DMS53 treated with DMSO at 0.1 percent for 48 hours (cell line): ENCODE measurements at regions not wholly inside any gene's neighbourhood (a gene's known extent, or its start where the extent isn't known, plus 50 kb on each side); places are given as distances from the start of the nearest gene placed in this dataset.
"Not testable (repeated sequence)": the region's sequence is repeated elsewhere in the genome, so short reads cannot be mapped to it uniquely, and the experiment has no call there.

Source experiments
- DNase-seq: peaks from one replicate; lab custom pipeline; 2025; ENCODE audit not compliant: unreplicated experiment; lab: John Stamatoyannopoulos, UW

DNA sequence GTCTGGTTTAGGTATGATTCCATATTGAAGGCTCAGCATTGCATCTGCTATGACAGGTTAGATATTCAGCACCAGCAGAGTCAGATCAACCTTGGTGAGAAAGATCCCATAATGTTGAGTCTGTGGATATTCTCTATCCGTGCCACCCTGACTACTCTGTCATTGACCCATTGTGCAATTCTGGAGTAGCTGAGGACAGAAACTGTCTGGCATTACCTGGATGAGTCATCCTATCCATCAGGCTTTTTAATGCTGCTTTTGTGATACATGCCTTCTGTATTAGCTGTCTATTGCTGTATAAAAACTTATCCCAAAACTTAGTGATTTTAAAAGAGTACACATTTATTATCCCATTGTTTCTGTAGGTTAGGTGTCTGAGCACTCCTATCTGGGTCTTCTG lies 189.1 kb upstream of the FAT3 start:
- peak; percentile 64 for DNase-seq

DNA sequence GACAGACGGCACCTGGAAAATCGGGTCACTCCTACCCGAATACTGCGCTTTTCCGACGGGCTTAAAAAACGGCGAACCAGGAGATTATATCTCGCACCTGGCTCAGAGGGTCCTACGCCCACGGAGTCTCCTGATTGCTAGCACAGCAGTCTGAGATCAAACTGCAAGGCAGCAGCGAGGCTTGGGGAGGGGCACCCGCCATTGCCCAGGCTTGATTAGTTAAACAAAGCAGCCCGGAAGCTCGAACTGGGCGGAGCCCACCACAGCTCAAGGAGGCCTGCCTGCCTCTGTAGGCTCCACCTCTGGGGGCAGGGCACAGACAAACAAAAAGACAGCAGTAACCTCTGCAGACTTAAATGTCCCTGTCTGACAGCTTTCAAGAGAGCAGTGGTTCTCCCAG lies 197.5 kb upstream of the FAT3 start:
- DNase-seq, result not testable (repeated sequence)

DNA sequence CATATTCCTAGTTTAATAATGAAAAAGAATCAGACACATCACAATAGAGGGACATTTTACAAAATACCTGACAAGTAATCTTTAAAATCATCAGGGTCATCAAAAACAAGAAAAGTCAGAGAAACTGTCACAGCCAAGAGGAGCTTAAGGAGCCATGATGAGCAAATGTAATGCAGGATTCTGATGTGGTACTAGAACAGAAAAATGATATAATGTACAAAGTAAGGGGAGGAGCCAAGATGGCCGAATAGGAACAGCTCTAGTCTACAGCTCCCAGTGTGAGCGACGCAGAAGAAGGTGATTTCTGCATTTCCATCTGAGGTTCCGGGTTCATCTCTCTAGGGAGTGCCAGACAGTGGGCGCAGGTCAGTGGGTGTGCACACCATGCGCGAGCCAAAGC lies 198.0 kb upstream of the FAT3 start:
- DNase-seq, result no peak

DNA sequence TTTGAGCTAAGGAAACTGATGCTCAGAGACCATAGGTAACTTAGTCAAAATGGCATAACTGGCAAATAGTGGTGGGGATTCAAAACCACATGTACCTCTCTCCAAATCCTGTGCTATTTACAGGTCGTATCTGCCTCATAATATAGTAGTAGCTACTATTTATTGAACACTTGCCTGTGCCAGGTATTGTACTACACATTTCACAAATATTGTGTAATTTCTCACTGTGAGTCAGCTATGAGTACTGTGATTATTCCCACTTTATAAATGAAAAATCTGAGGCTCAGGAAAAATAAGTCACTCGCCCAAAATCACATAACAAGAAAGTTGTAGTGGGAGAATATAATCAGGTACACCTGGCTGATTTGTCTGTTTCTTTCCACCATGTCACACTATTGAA lies 199.8 kb upstream of the FAT3 start:
- no peak for DNase-seq

DNA sequence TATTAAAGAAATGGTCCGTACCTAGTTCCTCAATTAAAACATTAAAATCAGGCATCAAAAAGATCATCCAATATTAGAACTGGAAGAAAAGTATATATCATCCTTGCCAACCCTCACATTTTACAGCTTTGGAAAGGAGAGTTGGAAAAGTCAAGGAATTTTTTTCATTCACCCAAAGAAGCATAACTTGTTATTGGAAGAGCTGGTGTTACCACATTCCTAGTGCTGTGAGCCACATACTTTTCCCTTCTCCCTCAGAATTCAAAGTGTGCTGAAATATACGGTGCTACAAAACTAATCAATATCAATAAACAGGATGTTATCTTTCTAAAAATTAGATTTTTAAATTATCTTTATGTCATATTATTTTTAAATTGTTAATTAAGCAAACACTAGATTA lies 202.1 kb upstream of the FAT3 start:
- no peak for DNase-seq

DNA sequence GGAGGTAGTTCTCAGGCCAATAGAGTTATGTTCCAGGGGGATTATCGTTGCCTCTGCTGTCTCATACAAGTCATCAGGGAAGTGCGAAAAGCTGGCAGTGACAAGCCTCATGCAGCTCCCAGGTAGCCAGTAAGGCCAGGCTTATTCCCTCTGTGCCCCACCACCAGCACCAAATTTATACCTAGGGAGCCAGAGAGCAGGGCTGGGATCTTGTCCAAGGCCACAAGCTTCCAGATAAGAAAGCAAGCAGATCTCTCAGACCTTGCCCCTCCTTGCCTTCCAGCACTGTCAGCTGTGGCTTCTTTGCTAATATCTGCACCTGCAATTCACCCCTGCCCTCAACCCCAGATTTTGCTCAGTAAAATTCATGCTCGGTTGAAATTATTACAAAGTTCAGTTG lies 206.3 kb upstream of the FAT3 start:
- no peak for DNase-seq

DNA sequence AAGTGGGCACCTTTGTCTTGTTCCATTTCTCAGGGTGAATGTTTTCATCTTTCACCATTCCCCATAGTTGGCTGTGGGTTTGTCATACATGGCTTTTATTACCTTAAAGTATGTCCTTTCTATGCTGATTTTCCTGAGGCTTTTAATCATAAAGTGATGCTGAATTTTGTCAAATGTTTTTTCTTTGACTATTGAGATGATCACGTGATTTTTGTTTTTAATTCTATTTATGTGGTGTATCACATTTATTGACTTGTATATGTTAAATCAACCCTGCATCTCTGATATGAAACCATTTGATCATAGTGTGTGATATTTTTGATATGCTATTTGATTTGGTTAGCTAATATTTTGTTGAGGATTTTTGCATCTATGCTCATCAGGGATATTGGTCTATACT lies 216.4 kb upstream of the FAT3 start:
- no peak for DNase-seq

DNA sequence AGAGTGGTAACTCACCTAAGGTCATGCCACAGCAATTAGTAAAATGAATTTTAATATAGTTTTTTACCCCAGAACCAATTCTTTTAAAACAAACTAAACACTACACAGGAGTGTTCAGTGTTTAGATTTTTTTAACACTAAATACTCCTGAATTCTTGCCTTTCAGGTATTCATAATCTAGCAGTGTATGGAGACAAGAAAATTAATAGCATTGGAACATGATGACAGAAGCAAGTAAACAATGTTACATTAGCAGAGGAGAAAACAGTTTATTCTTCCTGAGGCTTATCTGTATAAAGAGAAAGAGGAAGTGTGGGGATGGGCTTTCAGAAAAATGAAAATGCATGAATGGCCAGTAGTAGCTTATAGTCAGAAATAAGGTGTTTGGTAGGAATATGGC lies 222.1 kb upstream of the FAT3 start:
- DNase-seq, result no peak

DNA sequence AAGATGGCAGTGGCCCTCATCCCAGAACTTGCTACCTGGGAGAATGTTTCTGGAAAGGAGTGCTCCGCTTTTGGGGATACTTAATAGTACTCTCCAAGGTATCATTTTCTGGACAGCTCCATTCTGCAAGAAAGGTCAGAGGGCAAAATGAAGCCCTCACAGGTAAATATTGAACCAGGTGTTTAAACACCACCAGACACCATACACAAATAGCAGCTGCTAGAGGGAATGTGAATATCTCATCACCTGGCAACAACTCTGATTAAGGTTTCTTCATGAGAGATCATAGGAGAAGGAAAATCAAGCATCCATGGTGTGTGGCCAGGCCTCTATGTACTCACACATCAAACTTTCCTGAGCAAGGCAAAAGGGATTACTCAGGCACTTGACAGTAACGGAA lies 226.1 kb upstream of the FAT3 start:
- DNase-seq, result peak; percentile 99

DNA sequence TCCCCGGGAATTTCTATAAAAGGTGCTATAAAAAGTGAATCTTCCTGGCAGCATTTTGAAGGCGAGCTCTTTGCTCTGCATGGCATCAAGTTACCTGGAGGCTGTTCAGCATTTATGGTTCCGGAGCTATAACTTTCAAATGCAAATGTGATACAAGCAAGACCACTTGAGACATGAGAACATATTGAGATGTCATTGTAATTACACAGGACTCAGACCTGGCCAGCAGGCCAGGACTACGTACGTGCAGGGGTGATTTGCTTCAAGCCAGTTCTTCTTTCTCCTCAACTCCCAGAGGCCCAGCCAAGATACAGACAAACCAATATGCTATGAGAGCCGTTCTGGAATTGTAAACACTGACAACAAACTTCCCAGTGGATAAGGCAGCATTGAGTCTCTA lies 227.4 kb upstream of the FAT3 start:
- peak; percentile 82 for DNase-seq

DNA sequence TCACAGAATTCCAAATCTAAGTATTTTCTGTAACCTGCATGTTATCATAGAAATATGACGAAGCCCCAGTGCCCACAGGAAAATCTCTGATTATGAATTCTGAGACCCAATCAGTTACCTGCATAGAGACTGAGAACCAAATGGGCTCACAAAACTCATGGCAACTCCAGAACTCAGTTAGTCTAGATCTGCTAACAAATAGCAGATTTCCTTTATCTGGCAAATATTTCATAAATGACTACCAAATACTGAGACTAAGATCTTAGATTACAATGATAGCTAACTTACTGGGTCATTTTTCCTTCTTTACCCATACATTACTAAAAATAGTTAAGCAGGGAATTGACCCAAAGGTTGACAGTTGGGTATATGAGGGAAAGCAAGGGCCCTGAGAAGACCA lies 228.1 kb upstream of the FAT3 start:
- no peak for DNase-seq

DNA sequence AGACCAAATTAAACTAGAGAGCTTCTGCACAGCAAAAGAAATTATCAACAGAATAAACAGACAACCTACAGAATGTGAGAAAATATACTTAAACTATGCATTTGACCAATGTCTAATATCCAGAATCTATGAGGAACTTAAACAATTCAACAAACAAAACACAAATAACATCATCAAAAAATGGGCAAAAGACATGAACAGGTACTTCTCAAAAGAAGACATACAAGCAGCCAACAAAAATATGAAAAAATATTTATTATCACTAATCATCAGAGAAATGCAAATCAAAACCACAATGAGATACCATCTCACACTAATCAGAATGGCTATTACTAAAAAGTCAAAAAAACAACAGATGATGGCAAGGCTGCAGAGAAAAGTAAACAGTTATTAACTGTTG lies 236.2 kb upstream of the FAT3 start:
- not testable (repeated sequence) for DNase-seq

DNA sequence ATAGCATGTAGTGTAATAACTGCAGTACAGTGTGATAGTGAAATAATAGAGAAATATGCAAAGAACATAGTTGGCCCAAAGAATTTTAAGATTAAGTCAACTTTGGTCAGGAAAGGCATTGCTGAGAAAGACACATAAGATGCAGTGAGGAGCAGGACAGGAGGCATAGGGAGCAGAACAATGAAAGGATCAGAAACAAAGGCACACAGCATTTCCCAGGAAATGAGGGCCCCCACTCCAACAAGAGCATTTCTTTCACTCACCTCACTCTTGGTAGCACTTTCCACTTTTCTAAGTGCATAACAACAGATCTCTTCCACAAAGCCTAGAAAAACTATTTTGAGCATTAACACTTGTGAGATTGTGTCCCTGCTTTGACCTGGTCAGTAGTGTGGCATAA lies 238.4 kb upstream of the FAT3 start:
- DNase-seq, result no peak

DNA sequence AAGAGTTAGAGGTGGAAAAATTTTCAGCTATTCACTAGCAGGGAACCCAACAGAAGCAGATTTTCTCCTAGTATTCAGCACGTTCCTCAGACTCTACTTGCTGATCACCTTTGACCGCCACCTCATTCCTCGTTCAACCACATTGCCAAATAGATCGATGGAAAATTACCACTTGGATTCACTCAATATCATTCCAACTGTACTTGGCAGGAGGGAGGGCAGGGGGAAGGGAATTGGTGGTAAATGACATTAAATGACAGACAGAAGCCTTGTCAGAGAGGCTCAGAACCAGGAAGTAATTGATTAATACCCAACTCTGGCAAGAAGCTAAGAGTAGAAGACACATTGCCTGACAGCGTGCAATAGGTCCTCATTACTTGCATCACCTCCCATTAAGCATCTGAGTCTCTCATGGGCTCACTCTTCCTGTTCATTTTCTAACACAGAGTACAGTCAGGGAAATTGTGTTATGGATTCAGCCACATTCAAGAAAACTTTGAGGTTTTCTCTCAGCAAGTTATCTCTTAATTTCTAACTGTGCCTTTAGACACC lies 240.5 kb upstream of the FAT3 start:
- DNase-seq, result no peak

DNA sequence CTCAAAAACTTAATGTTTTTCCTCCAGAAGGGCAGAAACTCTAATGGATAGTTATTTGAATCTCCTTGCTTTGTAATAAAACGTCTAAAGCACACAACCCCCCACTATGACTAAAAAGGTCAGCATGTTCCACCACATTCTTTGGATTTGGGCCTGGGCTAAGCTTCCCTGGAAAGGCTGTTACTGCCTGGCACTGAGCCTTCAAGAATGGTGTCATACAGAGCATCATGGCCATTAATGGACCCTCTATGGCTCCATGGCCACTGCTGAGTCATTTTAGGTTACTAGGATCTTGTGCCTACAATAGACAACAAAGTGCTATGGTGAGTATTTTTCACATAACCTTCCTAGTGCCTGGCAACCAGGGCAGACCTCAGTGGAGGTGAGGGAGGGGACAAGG lies 242.6 kb upstream of the FAT3 start:
- DNase-seq, result no peak

DNA sequence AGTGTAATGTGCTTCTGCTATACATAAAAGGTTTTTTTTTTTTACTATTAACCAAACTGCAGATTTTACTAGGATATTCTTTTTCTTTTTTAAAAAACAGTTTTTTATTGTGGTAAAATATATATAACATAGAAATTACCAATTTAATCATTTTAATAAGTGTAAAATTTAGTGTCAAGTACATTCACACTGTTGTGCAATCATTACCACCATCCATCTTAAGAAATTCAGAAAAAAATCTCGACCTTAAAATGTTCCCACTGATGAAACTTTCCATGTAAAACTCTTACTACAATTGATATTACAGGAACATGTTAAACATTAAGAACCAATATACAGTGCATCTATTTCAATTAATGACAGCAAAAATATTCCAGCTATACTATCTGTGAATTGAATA lies 244.8 kb upstream of the FAT3 start:
- DNase-seq, result no peak

DNA sequence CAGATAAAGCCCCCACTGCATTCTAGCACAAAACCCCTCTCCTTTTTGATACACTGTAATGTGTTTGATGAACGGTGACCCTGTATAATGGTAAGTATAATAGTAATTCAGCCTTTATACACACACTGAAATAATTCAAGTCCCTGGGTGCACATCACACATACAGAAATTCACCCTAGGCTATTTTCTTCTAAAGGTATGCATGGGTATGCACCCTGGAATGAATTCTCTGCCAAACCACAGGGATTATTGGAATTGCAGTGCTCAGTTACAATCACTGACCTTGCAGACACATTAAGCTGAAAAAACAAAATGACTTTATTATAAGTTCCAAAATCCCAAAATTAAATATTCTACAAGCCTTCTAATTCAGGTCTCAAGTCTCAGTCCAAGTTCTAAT lies 245.9 kb upstream of the FAT3 start:
- DNase-seq, result no peak

DNA sequence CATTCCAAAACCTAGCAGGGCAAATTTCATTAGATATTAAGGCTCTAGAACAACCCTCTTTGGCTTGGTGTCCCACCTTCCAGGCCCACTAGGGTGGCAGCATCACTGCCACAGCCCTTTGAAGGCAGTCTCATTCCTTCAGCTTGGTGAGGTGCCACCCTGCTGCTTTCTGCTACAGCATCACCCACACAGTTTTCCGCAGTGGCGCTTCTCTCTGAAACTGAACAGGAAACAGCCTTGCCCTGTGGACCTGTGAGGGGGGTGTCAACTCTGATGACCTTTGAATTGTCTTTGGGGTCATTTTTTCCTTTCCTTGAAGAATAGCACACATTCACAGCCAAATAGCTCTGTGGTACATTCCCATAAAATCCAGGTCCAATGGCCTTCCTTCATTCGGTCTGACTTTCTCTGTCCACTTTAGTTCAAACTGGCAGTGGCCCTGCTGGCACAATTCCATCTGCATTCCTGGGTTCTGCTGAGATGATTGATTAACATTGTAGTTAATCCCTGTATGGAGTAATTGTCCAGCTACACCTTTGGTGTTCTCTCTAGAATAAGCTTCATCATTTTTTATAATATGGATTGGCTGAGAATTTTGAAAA lies 251.9 kb upstream of the FAT3 start:
- no peak for DNase-seq

DNA sequence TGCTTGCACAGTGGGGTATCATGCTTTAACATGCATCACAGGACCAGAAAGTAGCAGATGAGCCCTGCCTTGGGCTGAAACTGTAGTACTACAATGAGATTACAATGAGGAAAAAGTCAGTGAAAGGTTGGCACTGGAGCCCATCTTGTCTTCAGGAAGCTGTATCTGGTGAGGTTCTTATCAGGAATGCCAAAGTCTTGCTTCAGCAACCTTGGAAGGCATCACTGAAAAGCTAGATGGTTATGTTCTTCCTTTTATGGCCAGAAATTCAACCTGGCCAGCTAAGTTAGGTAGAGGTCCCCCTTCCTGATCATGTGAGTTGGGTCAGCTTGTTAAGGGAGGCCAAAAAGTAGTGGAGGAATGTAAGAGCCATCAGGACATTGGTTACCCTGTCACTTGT lies 254.0 kb upstream of the FAT3 start:
- no peak for DNase-seq

DNA sequence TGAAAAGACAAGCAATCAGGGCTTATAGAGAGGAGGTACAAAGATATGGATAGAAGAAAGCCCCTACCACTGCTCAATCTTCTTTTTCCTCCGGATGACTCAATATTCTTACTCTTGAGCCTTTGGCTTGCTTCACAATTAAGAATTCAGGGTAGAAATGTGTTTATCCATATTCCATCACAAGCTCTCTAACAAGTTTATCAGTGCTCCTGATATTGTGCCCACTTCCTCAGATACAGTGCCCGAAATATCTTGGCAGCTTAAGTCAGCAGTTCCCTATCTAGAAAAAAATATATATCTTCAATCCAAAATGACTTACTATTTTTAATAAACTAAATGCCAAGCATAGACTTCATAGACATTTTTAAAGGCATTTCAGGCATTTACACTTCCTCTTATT lies 255.1 kb upstream of the FAT3 start:
- no peak for DNase-seq

DNA sequence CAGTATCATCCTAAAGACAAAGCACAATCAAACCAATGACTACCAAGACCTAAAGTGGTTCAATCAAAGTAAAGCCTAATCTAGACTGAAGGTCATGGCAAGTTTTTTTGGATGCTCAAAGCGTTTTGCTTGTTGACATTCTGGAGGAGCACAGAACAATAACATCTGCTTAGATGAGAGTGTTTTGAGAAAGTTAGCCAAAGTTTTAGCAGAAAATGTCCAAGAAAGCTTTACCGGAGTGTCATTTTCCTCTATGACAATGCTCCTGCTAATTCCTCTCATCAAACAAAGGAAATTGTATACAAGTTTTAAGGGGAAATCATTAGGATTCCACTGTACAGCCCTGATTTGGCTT lies 256.9 kb upstream of the FAT3 start:
- no peak for DNase-seq

DNA sequence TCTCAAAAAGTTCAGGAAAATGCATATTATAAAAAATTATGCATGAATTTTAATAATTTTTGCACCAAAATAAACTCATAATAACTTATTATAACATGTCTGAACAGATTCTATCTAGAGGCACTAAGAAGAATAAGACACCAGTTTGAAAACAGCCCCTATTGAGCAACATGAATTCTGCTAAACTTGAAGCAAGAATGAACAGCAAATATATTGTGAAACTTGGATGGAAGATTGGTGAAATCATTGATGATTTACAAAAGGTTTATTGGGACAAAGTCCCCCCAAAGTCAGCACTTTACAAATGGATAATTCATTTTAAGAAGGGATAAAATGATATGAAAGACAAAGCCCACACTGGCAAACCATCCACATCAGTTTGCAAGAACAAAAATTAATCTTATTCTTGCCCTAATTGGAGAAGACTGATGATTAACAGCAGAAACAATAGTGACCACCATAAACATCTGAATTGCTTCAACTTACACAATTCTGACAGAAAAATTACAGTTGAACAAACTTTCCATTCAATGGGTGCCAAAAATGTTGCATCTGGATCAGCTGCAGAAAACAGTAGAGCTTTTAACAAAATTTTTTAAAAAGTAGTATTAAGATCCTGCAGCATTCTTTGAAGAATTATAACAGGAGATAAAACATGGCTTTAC lies 257.5 kb upstream of the FAT3 start:
- no peak for DNase-seq

DNA sequence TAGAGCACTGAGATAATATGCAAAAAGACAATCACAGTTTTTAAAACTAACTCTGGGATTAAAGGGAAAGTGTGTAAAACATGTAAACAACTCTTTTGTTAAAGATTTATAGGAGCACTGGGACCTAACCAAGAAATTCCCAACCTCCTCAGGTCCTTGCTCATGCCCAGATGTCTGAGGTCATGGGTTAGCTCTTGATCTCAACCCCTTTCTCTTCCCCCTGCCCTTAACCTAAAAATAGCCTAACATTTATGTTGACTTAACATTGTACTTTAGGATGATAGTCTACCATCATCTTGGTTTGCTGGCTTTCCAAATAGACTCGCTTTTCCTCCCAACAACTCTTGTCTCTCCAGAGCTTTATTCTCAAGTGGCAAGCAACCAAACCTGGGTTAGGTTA lies 258.2 kb upstream of the FAT3 start:
- DNase-seq, result peak; percentile 14
